Activated B cell treated with CpG ODN at 0.5 μM for 24 hours (primary cell): ENCODE measurements at regions not wholly inside any gene's neighbourhood (a gene's known extent, or its start where the extent isn't known, plus 50 kb on each side); places are given as distances from the start of the nearest gene placed in this dataset.

Source experiments
- ATAC-seq: fragments of 200-7000 bp; cut with Tn5 transposase; one replicate; pipeline ENCODE4 v1.10.0; 2021; ENCODE audit warnings: low read depth, mild to moderate bottlenecking, moderate library complexity
- CTCF ChIA-PET: fragments of 350-600 bp; sonication (Branson Sonifier 250); formaldehyde crosslinking; loops from one replicate; lab custom pipeline; 2021; ENCODE audit warnings: antibody characterized with exemption; lab: Charles Lee
- POLR2A ChIA-PET: fragments of 350-600 bp; sonication (Branson Sonifier 250); formaldehyde crosslinking; loops from one replicate; lab custom pipeline; 2021; ENCODE audit warnings: antibody characterized with exemption; lab: Charles Lee
- DNase-seq: peaks from one replicate; pipeline ENCODE4 v3.0.0; 2022
- H3K27ac Mint-ChIP-seq: one replicate; pipeline ENCODE4 v1.8.0; 2020; ENCODE audit warnings: mixed read lengths
- H3K27me3 Mint-ChIP-seq: one replicate; pipeline ENCODE4 v1.8.0; 2021; ENCODE audit warnings: mixed read lengths
- H3K36me3 Mint-ChIP-seq: one replicate; pipeline ENCODE4 v1.8.0; 2021; ENCODE audit warnings: low read depth, mixed read lengths
- H3K4me1 Mint-ChIP-seq: one replicate; pipeline ENCODE4 v1.8.0; 2021; ENCODE audit warnings: mixed read lengths
- H3K4me3 Mint-ChIP-seq: one replicate; pipeline ENCODE4 v1.8.0; 2020; ENCODE audit warnings: mild to moderate bottlenecking, mixed read lengths
- H3K9me3 Mint-ChIP-seq: one replicate; pipeline ENCODE4 v1.8.0; 2020; ENCODE audit warnings: mixed read lengths
- intact Hi-C: fragments of 100-400 bp; cut with micrococcal nuclease; formaldehyde crosslinking; loops from one replicate; pipeline ENCODE4 v1.15.1; 2024
- TF ChIP-seq, protein P1 (sequence below): fragments of 200-600 bp; IDR thresholded peaks from one replicate; pipeline ENCODE4 v1.8.0; 2022; ENCODE audit warnings: antibody characterized with exemption, mild to moderate bottlenecking

DNA sequence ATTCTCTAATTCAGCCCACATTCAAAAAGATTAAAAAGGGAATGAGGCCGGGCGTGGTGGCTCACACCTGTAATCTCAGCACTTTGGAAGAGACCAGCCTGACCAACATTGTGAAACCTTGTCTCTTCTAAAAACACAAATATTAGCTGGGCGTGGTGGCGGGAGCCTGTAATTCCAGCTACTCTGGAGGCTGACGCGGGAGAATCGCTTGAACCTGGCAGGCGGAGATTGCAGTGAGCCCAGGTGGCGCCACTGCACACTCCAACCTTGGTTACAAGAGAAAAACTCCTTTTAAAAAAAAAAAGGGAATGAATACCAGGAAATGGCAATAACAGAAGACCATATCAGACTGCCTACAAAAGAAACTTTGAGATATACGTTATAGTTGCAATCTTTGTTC is 1244.5 kb downstream of the PCDH9 start:
- no peak overlapping the region for H3K27ac Mint-ChIP-seq
- no peaks in the 10 kb centered on the region for H3K27me3 Mint-ChIP-seq
- POLR2A ChIA-PET = no interaction called here
- CTCF ChIA-PET = no interaction called here
- H3K4me1 Mint-ChIP-seq = no peaks in the 10 kb centered on the region
- TF ChIP-seq, protein P1, sequence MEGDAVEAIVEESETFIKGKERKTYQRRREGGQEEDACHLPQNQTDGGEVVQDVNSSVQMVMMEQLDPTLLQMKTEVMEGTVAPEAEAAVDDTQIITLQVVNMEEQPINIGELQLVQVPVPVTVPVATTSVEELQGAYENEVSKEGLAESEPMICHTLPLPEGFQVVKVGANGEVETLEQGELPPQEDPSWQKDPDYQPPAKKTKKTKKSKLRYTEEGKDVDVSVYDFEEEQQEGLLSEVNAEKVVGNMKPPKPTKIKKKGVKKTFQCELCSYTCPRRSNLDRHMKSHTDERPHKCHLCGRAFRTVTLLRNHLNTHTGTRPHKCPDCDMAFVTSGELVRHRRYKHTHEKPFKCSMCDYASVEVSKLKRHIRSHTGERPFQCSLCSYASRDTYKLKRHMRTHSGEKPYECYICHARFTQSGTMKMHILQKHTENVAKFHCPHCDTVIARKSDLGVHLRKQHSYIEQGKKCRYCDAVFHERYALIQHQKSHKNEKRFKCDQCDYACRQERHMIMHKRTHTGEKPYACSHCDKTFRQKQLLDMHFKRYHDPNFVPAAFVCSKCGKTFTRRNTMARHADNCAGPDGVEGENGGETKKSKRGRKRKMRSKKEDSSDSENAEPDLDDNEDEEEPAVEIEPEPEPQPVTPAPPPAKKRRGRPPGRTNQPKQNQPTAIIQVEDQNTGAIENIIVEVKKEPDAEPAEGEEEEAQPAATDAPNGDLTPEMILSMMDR = no peak
- intact Hi-C loops = no loop called here
- no peak overlapping the region for H3K4me3 Mint-ChIP-seq
- DNase-seq (no peak), ATAC-seq (no peak)
- H3K9me3 Mint-ChIP-seq = no peaks in the 10 kb centered on the region
- no peaks in the 10 kb centered on the region for H3K36me3 Mint-ChIP-seq

DNA sequence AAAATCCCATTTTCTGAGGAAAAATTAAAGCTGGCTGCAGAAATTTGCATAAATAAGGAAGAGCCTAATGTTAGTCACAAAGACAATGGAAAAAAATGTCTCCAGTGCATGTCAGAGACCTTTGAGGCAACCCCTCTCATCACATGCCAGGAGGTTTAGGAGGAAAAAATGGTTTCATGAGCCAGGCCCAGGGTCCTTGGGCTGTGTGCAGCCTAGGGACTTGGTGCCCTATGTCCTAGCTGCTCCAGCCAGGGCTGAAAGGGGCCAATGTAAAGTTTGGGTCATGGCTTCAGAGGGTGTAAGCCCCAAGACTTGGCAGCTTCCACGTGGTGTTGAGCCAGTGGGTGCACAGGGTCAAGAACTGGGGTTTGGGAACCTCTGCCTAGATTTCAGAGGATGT is 1252.6 kb downstream of the PCDH9 start:
- Mint-ChIP-seq H3K36me3 (no peaks in the 10 kb centered on the region), H3K4me1 (no peaks in the 10 kb centered on the region), H3K9me3 (peaks cover 8% of the 10 kb centered on the region), H3K4me3 (no peak overlapping the region), H3K27ac (no peak overlapping the region), H3K27me3 (no peaks in the 10 kb centered on the region)
- no peak for ATAC-seq
- DNase-seq = no peak
- TF ChIP-seq, protein P1 = no peak
- POLR2A ChIA-PET = no interaction called here
- CTCF ChIA-PET = no interaction called here
- intact Hi-C loops = no loop called here

DNA sequence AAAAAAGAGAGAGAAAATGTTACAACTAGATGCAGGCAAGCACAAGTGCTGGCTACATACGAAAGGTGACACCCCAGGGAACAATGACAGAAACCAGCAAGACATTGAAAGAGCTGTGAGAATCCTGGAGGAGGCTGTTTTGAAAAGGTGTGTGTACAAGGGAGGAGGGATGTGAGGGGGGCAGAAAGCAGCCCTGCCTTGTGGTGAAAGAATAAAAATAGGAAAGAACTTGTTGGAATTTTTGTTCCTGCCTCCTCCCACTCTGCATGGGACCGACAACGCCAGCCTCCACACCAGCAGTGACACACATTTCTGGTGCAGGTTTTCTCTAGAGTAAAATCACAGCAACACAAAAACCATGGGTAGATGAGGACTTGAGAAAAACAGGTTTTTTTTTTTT is 1258.6 kb downstream of the PCDH9 start:
- Mint-ChIP-seq H3K4me1 (no peaks in the 10 kb centered on the region), H3K27me3 (no peaks in the 10 kb centered on the region), H3K36me3 (no peaks in the 10 kb centered on the region), H3K9me3 (peaks cover 4% of the 10 kb centered on the region), H3K27ac (no peak overlapping the region), H3K4me3 (no peak overlapping the region)
- intact Hi-C loops = no loop called here
- ChIA-PET CTCF (no interaction called here), POLR2A (no interaction called here)
- TF ChIP-seq, protein P1 = no peak
- no peak for ATAC-seq
- no peak for DNase-seq

DNA sequence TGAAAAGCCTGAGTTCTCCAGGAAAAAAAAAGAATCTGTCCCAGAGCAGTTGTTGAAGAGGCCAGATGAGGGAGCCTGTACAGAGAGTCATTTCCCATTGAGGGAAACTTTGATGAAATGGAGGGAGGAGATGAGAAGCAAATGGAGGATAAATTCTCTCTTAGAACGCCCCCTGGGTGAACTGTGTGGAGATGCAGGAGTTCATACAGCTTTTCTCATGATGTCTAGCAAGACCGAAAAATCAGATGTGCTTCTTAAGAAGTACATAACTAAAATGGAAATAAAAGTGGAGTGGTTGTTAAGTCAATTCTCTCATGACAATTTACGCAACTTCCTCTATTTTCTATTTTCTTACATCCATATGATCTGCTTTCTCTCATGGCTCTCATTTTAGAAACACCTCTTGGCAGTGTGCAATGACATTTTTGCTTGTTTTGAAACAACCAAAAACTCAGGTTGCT is 1263.1 kb downstream of the PCDH9 start:
- no peak for ATAC-seq
- Mint-ChIP-seq H3K4me3 (no peak overlapping the region), H3K9me3 (no peaks in the 10 kb centered on the region), H3K36me3 (no peaks in the 10 kb centered on the region), H3K27me3 (no peaks in the 10 kb centered on the region), H3K27ac (no peak overlapping the region), H3K4me1 (no peaks in the 10 kb centered on the region)
- ChIA-PET POLR2A (no interaction called here), CTCF (no interaction called here)
- intact Hi-C loops = no loop called here
- no peak for DNase-seq
- TF ChIP-seq, protein P1 = no peak

DNA sequence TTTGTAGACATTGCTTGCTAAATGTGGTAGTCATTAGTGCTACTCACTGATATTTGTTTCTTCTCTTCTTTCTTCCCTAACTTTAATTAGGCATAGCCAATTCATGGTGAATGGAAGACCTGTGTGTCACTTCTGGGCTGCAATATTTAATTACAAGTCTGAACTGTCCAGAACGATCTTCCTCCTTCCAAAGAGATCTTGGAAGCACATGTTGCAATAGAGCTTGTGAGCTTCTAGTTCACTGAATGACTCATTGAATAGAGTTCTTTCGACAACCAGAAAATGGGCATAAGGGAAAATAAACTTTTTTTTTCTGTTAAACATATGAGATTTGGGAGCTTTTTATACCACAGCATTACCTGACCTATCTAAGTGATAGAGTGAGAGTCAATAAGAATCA is 1264.6 kb downstream of the PCDH9 start:
- POLR2A ChIA-PET = no interaction called here
- Mint-ChIP-seq H3K27ac (no peak overlapping the region), H3K27me3 (no peaks in the 10 kb centered on the region), H3K36me3 (no peaks in the 10 kb centered on the region), H3K9me3 (no peaks in the 10 kb centered on the region), H3K4me1 (no peaks in the 10 kb centered on the region), H3K4me3 (no peak overlapping the region)
- DNase-seq (no peak), ATAC-seq (no peak)
- TF ChIP-seq, protein P1 = no peak
- intact Hi-C loops = loop anchor here (2.0 kb wide), 1 partner anchor 21 kb away; no protein-coding TSS in a partner anchor
- CTCF ChIA-PET = no interaction called here
